IMR-90 (cell line): ENCODE measurements at regions not wholly inside any gene's neighbourhood (a gene's known extent, or its start where the extent isn't known, plus 50 kb on each side); places are given as distances from the start of the nearest gene placed in this dataset.

ENCODE experiments used
- BHLHE40 ChIP-seq: fragments of 150-350 bp; IDR thresholded peaks from 2 replicates; pipeline ENCODE4 v1.6.1; 2016; ENCODE audit warnings: mild to moderate bottlenecking, low read depth, low read length
- CEBPB ChIP-seq: IDR thresholded peaks from 2 replicates; pipeline ENCODE4 v1.6.1; 2012; ENCODE audit warnings: low read depth, low read length, improper control_type of control experiment
- CHD1 ChIP-seq: IDR thresholded peaks from 2 replicates; pipeline ENCODE4 v1.6.1; 2012; ENCODE audit warnings: low read depth, low read length, improper control_type of control experiment
- CTCF ChIP-seq: conservative IDR thresholded peaks from 2 replicates; pipeline ENCODE4 v1.5.1; 2012; ENCODE audit warnings: mild to moderate bottlenecking, low read depth, low read length, improper control_type of control experiment
- FOS ChIP-seq: fragments of 150-350 bp; IDR thresholded peaks from 2 replicates; pipeline ENCODE4 v1.6.1; 2016; ENCODE audit warnings: low read depth, low read length
- MAZ ChIP-seq: IDR thresholded peaks from 2 replicates; pipeline ENCODE4 v1.6.1; 2012; ENCODE audit warnings: low read depth, mild to moderate bottlenecking, low read length, improper control_type of control experiment, moderate library complexity, borderline replicate concordance
- POLR2A ChIP-seq: IDR thresholded peaks from 2 replicates; pipeline ENCODE4 v1.6.1; 2012; ENCODE audit warnings: mild to moderate bottlenecking, low read depth, low read length
- RAD21 ChIP-seq: IDR thresholded peaks from 2 replicates; pipeline ENCODE4 v1.6.1; 2012; ENCODE audit warnings: low read length, improper control_type of control experiment
- RCOR1 ChIP-seq: IDR thresholded peaks from 2 replicates; pipeline ENCODE4 v1.6.1; 2012; ENCODE audit warnings: mild to moderate bottlenecking, low read length, improper control_type of control experiment; ENCODE audit not compliant: insufficient replicate concordance
- SMC3 ChIP-seq: fragments of 150-350 bp; IDR thresholded peaks from 2 replicates; pipeline ENCODE4 v1.6.1; 2016; ENCODE audit warnings: low read depth, mild to moderate bottlenecking, antibody characterized with exemption, low read length, moderate library complexity
- USF2 ChIP-seq: fragments of 150-350 bp; IDR thresholded peaks from 2 replicates; pipeline ENCODE4 v1.6.1; 2017; ENCODE audit warnings: mild to moderate bottlenecking, antibody characterized with exemption, low read length, low read depth
- TF ChIP-seq, protein P1 (sequence below): fragments of 150-350 bp; IDR thresholded peaks from 2 replicates; pipeline ENCODE4 v1.6.1; 2016; ENCODE audit warnings: low read depth, mild to moderate bottlenecking, low read length, moderate library complexity, borderline replicate concordance

- TF ChIP-seq CTCF (no peak), RAD21 (no peak), FOS (no peak), BHLHE40 (no peak), POLR2A (no peak), CHD1 (no peak), SMC3 (no peak), USF2 (no peak), MAZ (no peak), CEBPB (no peak), RCOR1 (no peak)
- TF ChIP-seq, protein P1, sequence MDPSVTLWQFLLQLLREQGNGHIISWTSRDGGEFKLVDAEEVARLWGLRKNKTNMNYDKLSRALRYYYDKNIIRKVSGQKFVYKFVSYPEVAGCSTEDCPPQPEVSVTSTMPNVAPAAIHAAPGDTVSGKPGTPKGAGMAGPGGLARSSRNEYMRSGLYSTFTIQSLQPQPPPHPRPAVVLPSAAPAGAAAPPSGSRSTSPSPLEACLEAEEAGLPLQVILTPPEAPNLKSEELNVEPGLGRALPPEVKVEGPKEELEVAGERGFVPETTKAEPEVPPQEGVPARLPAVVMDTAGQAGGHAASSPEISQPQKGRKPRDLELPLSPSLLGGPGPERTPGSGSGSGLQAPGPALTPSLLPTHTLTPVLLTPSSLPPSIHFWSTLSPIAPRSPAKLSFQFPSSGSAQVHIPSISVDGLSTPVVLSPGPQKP = no peak
Measured at GRCh38 chr10:53606981-53607380, 834.4 kb upstream of the MBL2 start.
